Transverse colon (tissue), 4 donors: ENCODE measurements at regions not wholly inside any gene's neighbourhood (a gene's known extent, or its start where the extent isn't known, plus 50 kb on each side); places are given as distances from the start of the nearest gene placed in this dataset.

ENCODE experiments used
- DNase-seq: peaks from one replicate; pipeline ENCODE4 v3.0.0-alpha.2; 2019
- H3K27ac ChIP-seq, 4 donors: fragments of 200-600 bp; sonication (generic); 2 replicates each; pipeline ENCODE4 v1.5.1; 2016 to 2018; ENCODE audit warnings: inconsistent platforms in 4 of 4
- H3K27me3 ChIP-seq: fragments of 200-600 bp; sonication (generic); 2 replicates; pipeline ENCODE4 v1.5.1; 2017; ENCODE audit warnings: inconsistent platforms
- H3K36me3 ChIP-seq, 4 donors: fragments of 200-600 bp; sonication (generic); 2 replicates each; pipeline ENCODE4 v1.5.1; 2017 to 2019; ENCODE audit warnings: inconsistent platforms in 4 of 4
- H3K4me1 ChIP-seq, 4 donors: fragments of 200-600 bp; sonication (generic); 2 replicates each; pipeline ENCODE4 v1.5.1; 2017 to 2020; ENCODE audit warnings: inconsistent platforms in 4 of 4
- H3K4me3 ChIP-seq, 4 donors: fragments of 200-600 bp; sonication (generic); 1 replicate in 1 of 4; 2 replicates in 3 of 4; pipeline versions ENCODE4 v1.5.1 to v1.6.1; 2017 to 2019; ENCODE audit warnings: inconsistent platforms in 4 of 4
- H3K9me3 ChIP-seq, 2 donors: fragments of 200-600 bp; sonication (generic); 2 replicates each; pipeline ENCODE4 v1.5.1; 2017 to 2019; ENCODE audit warnings: inconsistent platforms in 2 of 2
- EP300 ChIP-seq: sonication (generic); formaldehyde crosslinking; IDR thresholded peaks from one replicate; pipeline ENCODE4 v1.6.1; 2017; ENCODE audit warnings: antibody characterized with exemption, low read depth
- POLR2A ChIP-seq: fragments of 450-650 bp; IDR thresholded peaks from one replicate; pipeline ENCODE4 v1.6.1; 2016; ENCODE audit warnings: antibody characterized with exemption, mild to moderate bottlenecking, moderate library complexity
- POLR2AphosphoS5 ChIP-seq, 3 donors: sonication (generic); formaldehyde crosslinking; IDR thresholded peaks; one replicate each; pipeline ENCODE4 v1.6.1; 2016; ENCODE audit warnings: antibody characterized with exemption in 3 of 3
- WGBS, 2 donors: methylation state at CpG; one replicate each; pipeline ENCODE4 v1.1.5; 2018; ENCODE audit warnings: low coverage in 1 of 2; 5-methylcytosine and 5-hydroxymethylcytosine counted together
- in situ Hi-C, 4 donors: fragments of 200-750 bp; cut with MboI; loops; one replicate each; pipeline versions ENCODE4 v1.15.0 to v1.15.1; 2017; ENCODE audit warnings: low sequenced_read_pairs in 3 of 4, low pct_ligation_motif_present in 1 of 4, low pct_unique_long_range_greater_than_20kb in 1 of 4
- intact Hi-C: fragments of 100-400 bp; cut with DNase I; formaldehyde crosslinking; loops from one replicate; pipeline ENCODE4 v1.15.1; 2023; ENCODE audit warnings: low total_unique reads
- TF ChIP-seq, protein P1 (sequence below), 5 experiments: fragments of 200-600 bp in 3 of 5; fragments of 450-650 bp in 2 of 5; sonication (generic) in 3 of 5; IDR thresholded peaks; 1 replicate in 2 of 5; 2 replicates in 3 of 5; pipeline ENCODE4 v1.5.1; 2016 to 2017; ENCODE audit warnings: antibody characterized with exemption in 5 of 5, inconsistent platforms in 3 of 5, mild to moderate bottlenecking in 2 of 5, moderate library complexity in 1 of 5

DNA sequence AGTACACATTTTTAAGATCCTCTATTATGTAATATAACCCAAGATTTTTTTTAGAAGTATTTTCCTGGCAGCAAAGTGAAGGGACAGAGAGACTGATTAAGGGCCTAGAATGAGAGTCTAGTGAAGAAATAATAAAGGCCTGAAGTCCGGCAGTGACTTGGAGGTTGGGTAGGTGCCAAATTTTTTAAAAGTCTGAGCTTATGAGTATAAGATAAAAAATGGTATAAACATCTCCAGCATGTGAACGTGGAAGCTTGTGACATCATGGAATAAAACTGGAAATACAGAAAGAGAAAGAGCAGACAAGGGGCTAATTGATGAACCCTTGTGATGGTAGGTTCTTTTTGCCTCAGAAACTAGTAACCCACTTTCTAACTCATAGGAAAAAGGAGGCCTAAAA lies 174.6 kb downstream of the SUCLA2 start:
- in situ Hi-C loops (no loop called here), intact Hi-C loops (no loop called here)
- Histone ChIP-seq H3K4me3 (no peak overlapping the region), H3K27ac (no peak overlapping the region), H3K9me3 (no peaks in the 10 kb centered on the region), H3K27me3 (no peaks in the 10 kb centered on the region), H3K36me3 (no peaks in the 10 kb centered on the region), H3K4me1 (no peaks in the 10 kb centered on the region)
- WGBS, 2 donors = 41 to 46% methylated on average over 2 of the region's 2 CpGs
- DNase-seq = no peak
- TF ChIP-seq EP300 (no peak), POLR2AphosphoS5 (IDR thresholded peaks at IDR 0.05) (no peak), POLR2A (no peak)
- TF ChIP-seq, protein P1, sequence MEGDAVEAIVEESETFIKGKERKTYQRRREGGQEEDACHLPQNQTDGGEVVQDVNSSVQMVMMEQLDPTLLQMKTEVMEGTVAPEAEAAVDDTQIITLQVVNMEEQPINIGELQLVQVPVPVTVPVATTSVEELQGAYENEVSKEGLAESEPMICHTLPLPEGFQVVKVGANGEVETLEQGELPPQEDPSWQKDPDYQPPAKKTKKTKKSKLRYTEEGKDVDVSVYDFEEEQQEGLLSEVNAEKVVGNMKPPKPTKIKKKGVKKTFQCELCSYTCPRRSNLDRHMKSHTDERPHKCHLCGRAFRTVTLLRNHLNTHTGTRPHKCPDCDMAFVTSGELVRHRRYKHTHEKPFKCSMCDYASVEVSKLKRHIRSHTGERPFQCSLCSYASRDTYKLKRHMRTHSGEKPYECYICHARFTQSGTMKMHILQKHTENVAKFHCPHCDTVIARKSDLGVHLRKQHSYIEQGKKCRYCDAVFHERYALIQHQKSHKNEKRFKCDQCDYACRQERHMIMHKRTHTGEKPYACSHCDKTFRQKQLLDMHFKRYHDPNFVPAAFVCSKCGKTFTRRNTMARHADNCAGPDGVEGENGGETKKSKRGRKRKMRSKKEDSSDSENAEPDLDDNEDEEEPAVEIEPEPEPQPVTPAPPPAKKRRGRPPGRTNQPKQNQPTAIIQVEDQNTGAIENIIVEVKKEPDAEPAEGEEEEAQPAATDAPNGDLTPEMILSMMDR (IDR thresholded peaks at IDR 0.05) = no peak

DNA sequence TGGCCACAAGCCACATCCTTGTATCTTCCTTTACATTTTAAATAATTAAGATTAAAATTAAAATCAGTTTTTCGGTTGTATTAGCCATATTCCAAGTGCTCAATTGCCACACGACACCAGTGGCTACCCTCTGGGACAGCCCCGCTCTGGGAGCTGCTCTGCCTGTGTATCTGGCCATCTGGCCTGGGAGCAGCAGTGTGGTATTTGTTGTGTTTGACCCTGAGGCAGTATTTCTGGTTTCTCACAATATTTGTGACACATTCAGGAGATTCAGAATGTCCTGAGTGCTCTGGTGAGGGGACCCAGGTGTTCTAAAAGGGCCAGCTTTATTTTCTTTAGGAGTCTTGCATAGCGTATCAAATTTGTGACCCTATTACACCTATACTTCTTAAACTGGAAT lies 179.0 kb downstream of the SUCLA2 start:
- H3K4me1 ChIP-seq = no peaks in the 10 kb centered on the region
- H3K36me3 ChIP-seq = no peaks in the 10 kb centered on the region
- no peak for DNase-seq
- intact Hi-C loops (no loop called here), in situ Hi-C loops (no loop called here)
- 75 to 90% methylated on average over 2 to 4 of the region's 4 CpGs for WGBS, 2 donors
- no peaks in the 10 kb centered on the region for H3K27me3 ChIP-seq
- TF ChIP-seq EP300 = no peak
- TF ChIP-seq POLR2AphosphoS5 (IDR thresholded peaks at IDR 0.05) = no peak
- TF ChIP-seq, protein P1 (IDR thresholded peaks at IDR 0.05) = no peak
- TF ChIP-seq POLR2A = no peak
- H3K4me3 ChIP-seq = no peak overlapping the region
- no peak overlapping the region for H3K27ac ChIP-seq
- no peaks in the 10 kb centered on the region for H3K9me3 ChIP-seq

DNA sequence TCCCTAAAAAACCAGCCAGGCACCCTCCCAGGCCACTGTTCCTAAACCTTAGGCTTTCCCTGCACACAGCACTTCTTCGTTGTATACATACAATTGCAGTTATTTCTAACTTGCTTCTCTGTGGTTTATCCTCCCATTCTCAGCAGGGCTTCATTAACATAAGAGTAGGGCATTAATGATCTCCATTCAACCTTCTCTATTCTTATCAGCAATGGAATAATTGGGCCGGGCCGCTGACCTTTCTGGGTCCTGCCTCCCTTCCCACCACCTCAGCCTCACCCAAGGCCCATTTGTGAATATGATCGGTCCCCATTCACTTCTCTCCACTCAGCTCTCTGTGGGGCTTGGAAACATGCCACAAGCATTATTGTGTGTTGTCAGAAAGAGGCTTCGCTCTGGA lies 184.2 kb downstream of the SUCLA2 start:
- Histone ChIP-seq H3K27ac (no peak overlapping the region), H3K4me1 (no peaks in the 10 kb centered on the region), H3K4me3 (no peak overlapping the region), H3K36me3 (no peaks in the 10 kb centered on the region), H3K9me3 (no peaks in the 10 kb centered on the region), H3K27me3 (no peaks in the 10 kb centered on the region)
- TF ChIP-seq EP300 = no peak
- TF ChIP-seq, protein P1 (IDR thresholded peaks at IDR 0.05) = no peak
- TF ChIP-seq POLR2A = no peak
- TF ChIP-seq POLR2AphosphoS5 (IDR thresholded peaks at IDR 0.05) = no peak
- DNase-seq = no peak
- intact Hi-C loops = no loop called here
- 55 to 77% methylated on average over 3 to 5 of the region's 5 CpGs for WGBS, 2 donors
- in situ Hi-C loops = no loop called here

DNA sequence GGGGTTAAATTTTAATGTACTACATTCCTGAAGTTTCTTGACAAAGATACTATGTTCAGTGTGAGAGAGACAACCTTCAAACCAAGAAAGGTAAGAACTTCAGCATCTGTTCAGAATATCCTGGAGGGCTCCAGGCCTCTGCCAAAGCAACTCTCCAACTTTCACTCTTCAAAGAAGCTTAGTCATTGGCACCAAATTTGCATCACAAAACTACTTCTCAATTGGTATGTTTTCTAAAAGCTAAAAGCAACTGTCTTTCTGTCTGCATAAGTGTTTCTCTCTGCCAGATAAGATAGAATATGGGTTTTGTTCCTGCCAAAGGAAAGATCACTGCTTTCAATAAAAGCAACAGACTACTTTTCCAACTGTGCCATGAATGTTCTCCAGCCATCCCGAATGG lies 187.4 kb downstream of the SUCLA2 start:
- TF ChIP-seq EP300 (no peak), POLR2A (no peak), POLR2AphosphoS5 (IDR thresholded peaks at IDR 0.05) (no peak)
- TF ChIP-seq, protein P1 (IDR thresholded peaks at IDR 0.05) = no peak
- intact Hi-C loops = no loop called here
- WGBS, 2 donors = 63 to 75% methylated on average over 1 of the region's 1 CpG

More for the DNA sequence above, 187.4 kb downstream of the SUCLA2 start:
- Histone ChIP-seq H3K4me3 (no peak overlapping the region), H3K4me1 (no peaks in the 10 kb centered on the region), H3K27ac (no peak overlapping the region), H3K36me3 (no peaks in the 10 kb centered on the region), H3K27me3 (no peaks in the 10 kb centered on the region), H3K9me3 (no peaks in the 10 kb centered on the region)
- DNase-seq = no peak
- in situ Hi-C loops = no loop called here
